HEK293 (cell line): ENCODE measurements at regions not wholly inside any gene's neighbourhood (a gene's known extent, or its start where the extent isn't known, plus 50 kb on each side); places are given as distances from the start of the nearest gene placed in this dataset.

Source experiments
- FEZF1 ChIP-seq: fragments of 450-650 bp; formaldehyde crosslinking; IDR thresholded peaks from 2 replicates; pipeline ENCODE4 v1.5.1; 2016; ENCODE audit warnings: missing biosample characterization, missing genetic modification characterization
- GLIS2 ChIP-seq: fragments of 450-650 bp; formaldehyde crosslinking; IDR thresholded peaks from 2 replicates; pipeline ENCODE4 v1.5.1; 2016; ENCODE audit warnings: missing biosample characterization, missing genetic modification characterization
- KLF10 ChIP-seq: fragments of 450-650 bp; IDR thresholded peaks from 2 replicates; pipeline ENCODE4 v1.5.1; 2018; ENCODE audit warnings: missing biosample characterization, mild to moderate bottlenecking, missing genetic modification characterization
- OVOL3 ChIP-seq: fragments of 450-650 bp; formaldehyde crosslinking; IDR thresholded peaks from 2 replicates; pipeline ENCODE4 v1.5.1; 2016; ENCODE audit warnings: missing biosample characterization, missing genetic modification characterization
- SCRT1 ChIP-seq: fragments of 450-650 bp; formaldehyde crosslinking; IDR thresholded peaks from 2 replicates; pipeline ENCODE4 v1.5.1; 2016; ENCODE audit warnings: missing biosample characterization, missing genetic modification characterization, borderline replicate concordance
- SP7 ChIP-seq: fragments of 450-650 bp; formaldehyde crosslinking; IDR thresholded peaks from 2 replicates; pipeline ENCODE4 v1.5.1; 2016; ENCODE audit warnings: missing biosample characterization, missing genetic modification characterization
- TCF7L2 ChIP-seq: IDR thresholded peaks from 2 replicates; pipeline ENCODE4 v1.6.1; 2011; ENCODE audit warnings: low read depth, mild to moderate bottlenecking, inconsistent platforms, low read length, moderate library complexity, borderline replicate concordance
- WT1 ChIP-seq: fragments of 450-650 bp; formaldehyde crosslinking; IDR thresholded peaks from 2 replicates; pipeline ENCODE4 v1.5.1; 2016; ENCODE audit warnings: missing biosample characterization, missing genetic modification characterization
- ZBTB20 ChIP-seq: fragments of 450-650 bp; formaldehyde crosslinking; IDR thresholded peaks from 2 replicates; pipeline ENCODE4 v1.5.1; 2016; ENCODE audit warnings: missing biosample characterization, missing genetic modification characterization
- ZBTB8A ChIP-seq: fragments of 450-650 bp; formaldehyde crosslinking; IDR thresholded peaks from 2 replicates; pipeline ENCODE4 v1.5.1; 2016; ENCODE audit warnings: missing biosample characterization, missing genetic modification characterization
- ZNF138 ChIP-seq: fragments of 450-650 bp; formaldehyde crosslinking; IDR thresholded peaks from 2 replicates; pipeline ENCODE4 v1.5.1; 2016; ENCODE audit warnings: missing biosample characterization, missing genetic modification characterization, borderline replicate concordance
- ZNF223 ChIP-seq: fragments of 450-650 bp; formaldehyde crosslinking; IDR thresholded peaks from 2 replicates; pipeline ENCODE4 v1.5.1; 2016; ENCODE audit warnings: missing biosample characterization, missing genetic modification characterization
- ZNF624 ChIP-seq: fragments of 450-650 bp; formaldehyde crosslinking; IDR thresholded peaks from 2 replicates; pipeline ENCODE4 v1.5.1; 2017; ENCODE audit warnings: missing biosample characterization, missing genetic modification characterization
- ZNF776 ChIP-seq: fragments of 450-650 bp; formaldehyde crosslinking; IDR thresholded peaks from 2 replicates; pipeline ENCODE4 v1.5.0; 2017; ENCODE audit warnings: missing biosample characterization, missing genetic modification characterization, borderline replicate concordance
- ZNF843 ChIP-seq: fragments of 450-650 bp; formaldehyde crosslinking; IDR thresholded peaks from 2 replicates; pipeline ENCODE4 v1.5.1; 2016; ENCODE audit warnings: missing biosample characterization, missing genetic modification characterization
- ZXDB ChIP-seq: fragments of 450-650 bp; formaldehyde crosslinking; IDR thresholded peaks from 2 replicates; pipeline ENCODE4 v1.5.1; 2016; ENCODE audit warnings: missing biosample characterization, missing genetic modification characterization
- TF ChIP-seq, protein P1 (sequence below): fragments of 450-650 bp; formaldehyde crosslinking; IDR thresholded peaks from 2 replicates; pipeline ENCODE4 v1.5.1; 2016; ENCODE audit warnings: missing biosample characterization, missing genetic modification characterization
- TF ChIP-seq, protein P2 (sequence below): fragments of 450-650 bp; formaldehyde crosslinking; IDR thresholded peaks from 2 replicates; pipeline ENCODE4 v1.5.1; 2017; ENCODE audit warnings: missing biosample characterization, missing genetic modification characterization
- TF ChIP-seq, protein P3 (sequence below): fragments of 450-650 bp; formaldehyde crosslinking; IDR thresholded peaks from 2 replicates; pipeline ENCODE4 v1.5.1; 2017; ENCODE audit warnings: missing biosample characterization, missing genetic modification characterization
- TF ChIP-seq, protein P4 (sequence below): fragments of 450-650 bp; formaldehyde crosslinking; IDR thresholded peaks from 2 replicates; pipeline ENCODE4 v1.5.1; 2017; ENCODE audit warnings: missing biosample characterization, missing genetic modification characterization

DNA sequence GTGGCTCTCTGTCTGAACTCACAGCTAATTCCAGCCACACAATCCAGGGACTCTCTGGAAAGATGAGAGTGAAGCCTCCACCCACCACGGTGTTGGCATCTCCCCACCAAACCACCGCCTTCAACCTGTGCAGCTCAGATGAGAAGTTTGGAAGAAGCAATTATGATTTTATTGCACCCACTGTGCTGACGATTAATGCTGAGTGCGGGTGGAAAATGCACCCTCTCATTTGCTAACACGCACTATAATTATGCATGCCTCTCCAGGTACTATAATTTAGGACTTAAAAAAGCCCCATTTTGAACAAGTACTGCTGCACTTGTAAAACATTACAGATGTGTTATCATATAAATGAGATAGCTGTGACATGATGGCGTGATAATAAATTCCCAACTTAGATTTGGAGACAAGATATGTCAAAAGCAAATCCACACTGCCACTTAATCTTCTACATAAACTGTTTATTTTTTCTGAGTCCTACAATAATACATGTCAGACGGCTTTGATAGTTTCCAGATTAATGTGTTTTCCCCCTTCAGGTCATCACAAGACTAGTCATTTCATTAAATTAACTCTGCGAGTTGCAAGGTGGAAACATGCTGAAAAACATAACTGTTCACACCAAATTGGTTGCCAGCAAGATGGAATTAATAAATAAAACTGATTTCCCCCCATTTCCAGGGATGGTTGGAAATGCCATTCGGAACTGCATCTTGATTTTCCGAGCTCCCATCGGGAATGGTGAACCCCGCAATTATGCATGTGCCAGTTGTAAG, 466.5 kb upstream of the MAF start (continued):
- TF ChIP-seq SCRT1 (tag by site-specific recombination) = peak; percentile 40; the same call in 1 of the 2 replicates
- TF ChIP-seq OVOL3 (tag by site-specific recombination) = peak; percentile 45; the same call in 1 of the 2 replicates
- TF ChIP-seq GLIS2 (tag by site-specific recombination) = no peak
- peak; percentile 91 for TF ChIP-seq ZBTB20 (tag by site-specific recombination)
- 0 out of 2 replicates have a peak, but pooled peaks have one; percentile 24 for TF ChIP-seq ZBTB8A (tag by site-specific recombination)
- TF ChIP-seq, protein P1, sequence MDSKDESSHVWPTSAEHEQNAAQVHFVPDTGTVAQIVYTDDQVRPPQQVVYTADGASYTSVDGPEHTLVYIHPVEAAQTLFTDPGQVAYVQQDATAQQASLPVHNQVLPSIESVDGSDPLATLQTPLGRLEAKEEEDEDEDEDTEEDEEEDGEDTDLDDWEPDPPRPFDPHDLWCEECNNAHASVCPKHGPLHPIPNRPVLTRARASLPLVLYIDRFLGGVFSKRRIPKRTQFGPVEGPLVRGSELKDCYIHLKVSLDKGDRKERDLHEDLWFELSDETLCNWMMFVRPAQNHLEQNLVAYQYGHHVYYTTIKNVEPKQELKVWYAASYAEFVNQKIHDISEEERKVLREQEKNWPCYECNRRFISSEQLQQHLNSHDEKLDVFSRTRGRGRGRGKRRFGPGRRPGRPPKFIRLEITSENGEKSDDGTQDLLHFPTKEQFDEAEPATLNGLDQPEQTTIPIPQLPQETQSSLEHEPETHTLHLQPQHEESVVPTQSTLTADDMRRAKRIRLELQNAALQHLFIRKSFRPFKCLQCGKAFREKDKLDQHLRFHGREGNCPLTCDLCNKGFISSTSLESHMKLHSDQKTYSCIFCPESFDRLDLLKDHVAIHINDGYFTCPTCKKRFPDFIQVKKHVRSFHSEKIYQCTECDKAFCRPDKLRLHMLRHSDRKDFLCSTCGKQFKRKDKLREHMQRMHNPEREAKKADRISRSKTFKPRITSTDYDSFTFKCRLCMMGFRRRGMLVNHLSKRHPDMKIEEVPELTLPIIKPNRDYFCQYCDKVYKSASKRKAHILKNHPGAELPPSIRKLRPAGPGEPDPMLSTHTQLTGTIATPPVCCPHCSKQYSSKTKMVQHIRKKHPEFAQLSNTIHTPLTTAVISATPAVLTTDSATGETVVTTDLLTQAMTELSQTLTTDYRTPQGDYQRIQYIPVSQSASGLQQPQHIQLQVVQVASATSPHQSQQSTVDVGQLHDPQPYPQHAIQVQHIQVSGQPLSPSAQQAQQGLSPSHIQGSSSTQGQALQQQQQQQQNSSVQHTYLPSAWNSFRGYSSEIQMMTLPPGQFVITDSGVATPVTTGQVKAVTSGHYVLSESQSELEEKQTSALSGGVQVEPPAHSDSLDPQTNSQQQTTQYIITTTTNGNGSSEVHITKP (tag by site-specific recombination) = peak; percentile 80
- TF ChIP-seq, protein P2, sequence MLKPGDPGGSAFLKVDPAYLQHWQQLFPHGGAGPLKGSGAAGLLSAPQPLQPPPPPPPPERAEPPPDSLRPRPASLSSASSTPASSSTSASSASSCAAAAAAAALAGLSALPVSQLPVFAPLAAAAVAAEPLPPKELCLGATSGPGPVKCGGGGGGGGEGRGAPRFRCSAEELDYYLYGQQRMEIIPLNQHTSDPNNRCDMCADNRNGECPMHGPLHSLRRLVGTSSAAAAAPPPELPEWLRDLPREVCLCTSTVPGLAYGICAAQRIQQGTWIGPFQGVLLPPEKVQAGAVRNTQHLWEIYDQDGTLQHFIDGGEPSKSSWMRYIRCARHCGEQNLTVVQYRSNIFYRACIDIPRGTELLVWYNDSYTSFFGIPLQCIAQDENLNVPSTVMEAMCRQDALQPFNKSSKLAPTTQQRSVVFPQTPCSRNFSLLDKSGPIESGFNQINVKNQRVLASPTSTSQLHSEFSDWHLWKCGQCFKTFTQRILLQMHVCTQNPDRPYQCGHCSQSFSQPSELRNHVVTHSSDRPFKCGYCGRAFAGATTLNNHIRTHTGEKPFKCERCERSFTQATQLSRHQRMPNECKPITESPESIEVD (tag by site-specific recombination) = peak; percentile 26; the same call in 1 of the 2 replicates
- no peak for TF ChIP-seq ZNF624
- no peak for TF ChIP-seq ZNF223 (tag by site-specific recombination)
- TF ChIP-seq TCF7L2 = peak; percentile 78
- TF ChIP-seq KLF10 (tag by site-specific recombination) = peak; percentile 25; the same call in 1 of the 2 replicates
- peak; percentile 87 for TF ChIP-seq FEZF1 (tag by site-specific recombination)
- TF ChIP-seq SP7 (tag by site-specific recombination) = peak; percentile 100
- 0 out of 2 replicates have a peak, but pooled peaks have one; percentile 18 for TF ChIP-seq WT1
- no peak for TF ChIP-seq ZNF776
- peak; percentile 92 for TF ChIP-seq ZNF843 (tag by site-specific recombination)
- TF ChIP-seq ZXDB = peak; percentile 42; the same call in 1 of the 2 replicates
- TF ChIP-seq, protein P3, sequence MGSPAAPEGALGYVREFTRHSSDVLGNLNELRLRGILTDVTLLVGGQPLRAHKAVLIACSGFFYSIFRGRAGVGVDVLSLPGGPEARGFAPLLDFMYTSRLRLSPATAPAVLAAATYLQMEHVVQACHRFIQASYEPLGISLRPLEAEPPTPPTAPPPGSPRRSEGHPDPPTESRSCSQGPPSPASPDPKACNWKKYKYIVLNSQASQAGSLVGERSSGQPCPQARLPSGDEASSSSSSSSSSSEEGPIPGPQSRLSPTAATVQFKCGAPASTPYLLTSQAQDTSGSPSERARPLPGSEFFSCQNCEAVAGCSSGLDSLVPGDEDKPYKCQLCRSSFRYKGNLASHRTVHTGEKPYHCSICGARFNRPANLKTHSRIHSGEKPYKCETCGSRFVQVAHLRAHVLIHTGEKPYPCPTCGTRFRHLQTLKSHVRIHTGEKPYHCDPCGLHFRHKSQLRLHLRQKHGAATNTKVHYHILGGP = peak; percentile 51; the same call in 1 of the 2 replicates
- no peak for TF ChIP-seq ZNF138 (tag by site-specific recombination)
- TF ChIP-seq, protein P4, sequence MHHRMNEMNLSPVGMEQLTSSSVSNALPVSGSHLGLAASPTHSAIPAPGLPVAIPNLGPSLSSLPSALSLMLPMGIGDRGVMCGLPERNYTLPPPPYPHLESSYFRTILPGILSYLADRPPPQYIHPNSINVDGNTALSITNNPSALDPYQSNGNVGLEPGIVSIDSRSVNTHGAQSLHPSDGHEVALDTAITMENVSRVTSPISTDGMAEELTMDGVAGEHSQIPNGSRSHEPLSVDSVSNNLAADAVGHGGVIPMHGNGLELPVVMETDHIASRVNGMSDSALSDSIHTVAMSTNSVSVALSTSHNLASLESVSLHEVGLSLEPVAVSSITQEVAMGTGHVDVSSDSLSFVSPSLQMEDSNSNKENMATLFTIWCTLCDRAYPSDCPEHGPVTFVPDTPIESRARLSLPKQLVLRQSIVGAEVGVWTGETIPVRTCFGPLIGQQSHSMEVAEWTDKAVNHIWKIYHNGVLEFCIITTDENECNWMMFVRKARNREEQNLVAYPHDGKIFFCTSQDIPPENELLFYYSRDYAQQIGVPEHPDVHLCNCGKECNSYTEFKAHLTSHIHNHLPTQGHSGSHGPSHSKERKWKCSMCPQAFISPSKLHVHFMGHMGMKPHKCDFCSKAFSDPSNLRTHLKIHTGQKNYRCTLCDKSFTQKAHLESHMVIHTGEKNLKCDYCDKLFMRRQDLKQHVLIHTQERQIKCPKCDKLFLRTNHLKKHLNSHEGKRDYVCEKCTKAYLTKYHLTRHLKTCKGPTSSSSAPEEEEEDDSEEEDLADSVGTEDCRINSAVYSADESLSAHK (tag by site-specific recombination) = peak; percentile 52; the same call in 1 of the 2 replicates
